Upper lobe of right lung (tissue), 1 donor: ENCODE measurements at regions not wholly inside any gene's neighbourhood (a gene's known extent, or its start where the extent isn't known, plus 50 kb on each side); places are given as distances from the start of the nearest gene placed in this dataset.

Experiments
- ATAC-seq: fragments of 200-7000 bp; cut with Tn5 transposase; one replicate; pipeline ENCODE4 v1.9.1; 2020; ENCODE audit warnings: mild to moderate bottlenecking, moderate library complexity
- DNase-seq: peaks from one replicate; pipeline ENCODE4 v3.0.0-alpha.2; 2020
- H3K27ac ChIP-seq: fragments of 200-600 bp; one replicate; pipeline ENCODE4 v1.8.0; 2022
- H3K27me3 ChIP-seq: fragments of 200-600 bp; one replicate; pipeline ENCODE4 v1.8.0; 2022; ENCODE audit warnings: mild to moderate bottlenecking
- H3K36me3 ChIP-seq: fragments of 200-600 bp; one replicate; pipeline ENCODE4 v1.8.0; 2022
- H3K4me1 ChIP-seq: fragments of 200-600 bp; one replicate; pipeline ENCODE4 v1.8.0; 2022
- H3K4me3 ChIP-seq: fragments of 200-600 bp; one replicate; pipeline ENCODE4 v1.8.0; 2022; ENCODE audit warnings: mild to moderate bottlenecking
- H3K9me3 ChIP-seq: fragments of 200-600 bp; one replicate; pipeline ENCODE4 v1.8.0; 2022
- CTCF ChIP-seq: fragments of 200-600 bp; IDR thresholded peaks from one replicate; pipeline ENCODE4 v1.8.0; 2022; ENCODE audit warnings: antibody characterized with exemption
- intact Hi-C: fragments of 100-400 bp; cut with DNase I; formaldehyde crosslinking; loops from one replicate; pipeline ENCODE4 v1.11.0; 2022
- donor health status: DM: no; HTN: yes; CAD: no; lungs with severe emphysema.

GRCh38 chr5:60365001-60365400 lies 335.0 kb downstream of the DEPDC1B start:
- Histone ChIP-seq H3K27me3 (no peaks in the 10 kb centered on the region), H3K36me3 (no peaks in the 10 kb centered on the region), H3K4me3 (no peak overlapping the region), H3K4me1 (no peaks in the 10 kb centered on the region), H3K27ac (no peak overlapping the region), H3K9me3 (no peaks in the 10 kb centered on the region)
- intact Hi-C loops, result no loop called here
- ATAC-seq (no peak), DNase-seq (no peak)
- TF ChIP-seq CTCF, result no peak

- DNase-seq, result no peak
- no peak overlapping the region for H3K4me3 ChIP-seq
- H3K9me3 ChIP-seq, result no peaks in the 10 kb centered on the region
- H3K4me1 ChIP-seq, result no peaks in the 10 kb centered on the region
- no peak for ATAC-seq
- TF ChIP-seq CTCF, result no peak
- H3K27ac ChIP-seq, result no peak overlapping the region
- H3K27me3 ChIP-seq, result no peaks in the 10 kb centered on the region
- intact Hi-C loops, result no loop called here
- H3K36me3 ChIP-seq, result no peaks in the 10 kb centered on the region
Measured at GRCh38 chr5:60362158-60362557, 337.8 kb downstream of the DEPDC1B start.

- ATAC-seq (no peak), DNase-seq (no peak)
- H3K4me1 ChIP-seq, result no peaks in the 10 kb centered on the region
- no peak for TF ChIP-seq CTCF
- intact Hi-C loops, result no loop called here
- H3K27me3 ChIP-seq, result no peaks in the 10 kb centered on the region
- H3K27ac ChIP-seq, result no peak overlapping the region
- no peaks in the 10 kb centered on the region for H3K9me3 ChIP-seq
- no peaks in the 10 kb centered on the region for H3K36me3 ChIP-seq
- H3K4me3 ChIP-seq, result no peak overlapping the region
Measured at GRCh38 chr5:60360355-60360754, 339.6 kb downstream of the DEPDC1B start.

- no peak overlapping the region for H3K27ac ChIP-seq
- H3K4me3 ChIP-seq, result no peak overlapping the region
- H3K9me3 ChIP-seq, result no peaks in the 10 kb centered on the region
- intact Hi-C loops, result no loop called here
- no peak for ATAC-seq
- TF ChIP-seq CTCF, result no peak
- DNase-seq, result no peak
- no peaks in the 10 kb centered on the region for H3K36me3 ChIP-seq
- no peaks in the 10 kb centered on the region for H3K4me1 ChIP-seq
- no peaks in the 10 kb centered on the region for H3K27me3 ChIP-seq
Measured at GRCh38 chr5:60357302-60357701, 342.7 kb downstream of the DEPDC1B start.

GRCh38 chr5:60356745-60357144 lies 343.2 kb downstream of the DEPDC1B start:
- no peak for DNase-seq
- intact Hi-C loops, result no loop called here
- H3K4me3 ChIP-seq, result no peak overlapping the region
- TF ChIP-seq CTCF, result no peak
- H3K36me3 ChIP-seq, result no peaks in the 10 kb centered on the region
- no peak overlapping the region for H3K27ac ChIP-seq
- no peaks in the 10 kb centered on the region for H3K9me3 ChIP-seq
- H3K4me1 ChIP-seq, result no peaks in the 10 kb centered on the region
- ATAC-seq, result no peak
- H3K27me3 ChIP-seq, result no peaks in the 10 kb centered on the region

GRCh38 chr5:60355181-60355580 lies 344.8 kb downstream of the DEPDC1B start:
- H3K4me1 ChIP-seq, result no peaks in the 10 kb centered on the region
- H3K27ac ChIP-seq, result no peak overlapping the region
- no peak overlapping the region for H3K4me3 ChIP-seq
- intact Hi-C loops, result no loop called here
- no peak for TF ChIP-seq CTCF
- H3K36me3 ChIP-seq, result no peaks in the 10 kb centered on the region
- no peak for DNase-seq
- H3K27me3 ChIP-seq, result no peaks in the 10 kb centered on the region
- H3K9me3 ChIP-seq, result no peaks in the 10 kb centered on the region
- ATAC-seq, result no peak
